HG03108 (cell line): ENCODE measurements at regions not wholly inside any gene's neighbourhood (a gene's known extent, or its start where the extent isn't known, plus 50 kb on each side); places are given as distances from the start of the nearest gene placed in this dataset.

Source experiments
- ATAC-seq: cut with Tn5 transposase; IDR thresholded peaks from one replicate; pipeline ENCODE4 v1.9.1; 2021; ENCODE audit warnings: moderate library complexity; ENCODE audit not compliant: unreplicated experiment

GRCh38 chr15:70198441-70199123 is 100.9 kb upstream of the TLE3 start:
- no peak for ATAC-seq

- ATAC-seq: no peak
Measured at GRCh38 chr15:70197945-70198361, 100.2 kb upstream of the TLE3 start.

- no peak for ATAC-seq
Measured at GRCh38 chr15:70197318-70197944, 99.7 kb upstream of the TLE3 start.

- ATAC-seq: peak; percentile 77
Measured at GRCh38 chr15:70196372-70197316, 98.9 kb upstream of the TLE3 start.

- ATAC-seq: no peak
Measured at GRCh38 chr15:70195587-70196305, 98.0 kb upstream of the TLE3 start.

- ATAC-seq: no peak
Measured at GRCh38 chr15:70195171-70195570, 97.5 kb upstream of the TLE3 start.

GRCh38 chr15:70194266-70194665 is 96.5 kb upstream of the TLE3 start:
- ATAC-seq: no peak

- no peak for ATAC-seq
Measured at GRCh38 chr15:70193734-70194133, 96.0 kb upstream of the TLE3 start.

- ATAC-seq: no peak
Measured at GRCh38 chr15:70192490-70192889, 94.8 kb upstream of the TLE3 start.

- ATAC-seq: no peak
Measured at GRCh38 chr15:70192041-70192440, 94.3 kb upstream of the TLE3 start.

- ATAC-seq: no peak
Measured at GRCh38 chr15:70190965-70191364, 93.2 kb upstream of the TLE3 start.

- ATAC-seq: no peak
Measured at GRCh38 chr15:70189826-70190695, 92.3 kb upstream of the TLE3 start.

- ATAC-seq: no peak
Measured at GRCh38 chr15:70188286-70188685, 90.6 kb upstream of the TLE3 start.

- ATAC-seq: no peak
Measured at GRCh38 chr15:70187331-70187730, 89.6 kb upstream of the TLE3 start.

GRCh38 chr15:70186152-70186551 is 88.4 kb upstream of the TLE3 start:
- no peak for ATAC-seq

- ATAC-seq: no peak
Measured at GRCh38 chr15:70185251-70185711, 87.6 kb upstream of the TLE3 start.

GRCh38 chr15:70182858-70183695 is 85.4 kb upstream of the TLE3 start:
- no peak for ATAC-seq

- ATAC-seq: no peak
Measured at GRCh38 chr15:70181626-70182255, 84.0 kb upstream of the TLE3 start.
